Natural killer cell (primary cell): ENCODE measurements at regions not wholly inside any gene's neighbourhood (a gene's known extent, or its start where the extent isn't known, plus 50 kb on each side); places are given as distances from the start of the nearest gene placed in this dataset.

Experiments
- ATAC-seq, 3 donors: fragments of 150-1000 bp in 2 of 3; fragments of 200-7000 bp in 1 of 3; cut with Tn5 transposase; 1 replicate in 1 of 3; 2 replicates in 2 of 3; pipeline ENCODE4 v1.10.0; 2021; ENCODE audit warnings: mild to moderate bottlenecking in 2 of 3, moderate library complexity in 2 of 3
- DNase-seq, 2 donors: peaks; one replicate each; pipeline versions ENCODE4 v3.0.0 to v3.0.0-alpha.2; 2013 to 2021; ENCODE audit warnings: mixed read lengths in 1 of 2
- H3K27ac ChIP-seq: one replicate; pipeline ENCODE4 v1.5.1; 2013; ENCODE audit warnings: mild to moderate bottlenecking, low read length
- H3K27me3 ChIP-seq: one replicate; pipeline ENCODE4 v1.6.1; 2013; ENCODE audit warnings: low read length; ENCODE audit not compliant: control insufficient read depth, insufficient read depth
- H3K36me3 ChIP-seq: one replicate; pipeline ENCODE4 v1.6.1; 2013; ENCODE audit warnings: low read length; ENCODE audit not compliant: control insufficient read depth, insufficient read depth
- H3K4me1 ChIP-seq: one replicate; pipeline ENCODE4 v1.6.1; 2013; ENCODE audit warnings: low read length; ENCODE audit not compliant: control insufficient read depth, insufficient read depth
- H3K4me3 ChIP-seq: one replicate; pipeline ENCODE4 v1.5.1; 2013; ENCODE audit warnings: low read length
- H3K9me3 ChIP-seq: one replicate; pipeline ENCODE4 v1.6.1; 2013; ENCODE audit warnings: low read length; ENCODE audit not compliant: control insufficient read depth, insufficient read depth
- H3K27ac Mint-ChIP-seq, 2 donors: one replicate each; pipeline ENCODE4 v1.8.0; 2022; ENCODE audit warnings: mild to moderate bottlenecking in 2 of 2, mixed read lengths in 2 of 2, moderate library complexity in 1 of 2
- H3K27me3 Mint-ChIP-seq, 2 donors: one replicate each; pipeline ENCODE4 v1.8.0; 2022; ENCODE audit warnings: low read depth in 2 of 2, mixed read lengths in 2 of 2
- H3K36me3 Mint-ChIP-seq: one replicate; pipeline ENCODE4 v1.8.0; 2022; ENCODE audit warnings: mixed read lengths
- H3K4me1 Mint-ChIP-seq, 2 donors: one replicate each; pipeline ENCODE4 v1.8.0; 2022; ENCODE audit warnings: mixed read lengths in 2 of 2
- H3K4me3 Mint-ChIP-seq: one replicate; pipeline ENCODE4 v1.8.0; 2022; ENCODE audit warnings: mild to moderate bottlenecking, moderate library complexity, mixed read lengths
- H3K9me3 Mint-ChIP-seq, 2 donors: one replicate each; pipeline ENCODE4 v1.8.0; 2022; ENCODE audit warnings: mixed read lengths in 2 of 2
- WGBS: methylation state at CpG from one replicate; pipeline ENCODE4 v1.1.7; 2013; ENCODE audit warnings: missing lambda C conversion rate; ENCODE audit not compliant: insufficient coverage; 5-methylcytosine and 5-hydroxymethylcytosine counted together
- intact Hi-C: fragments of 100-400 bp; cut with micrococcal nuclease; formaldehyde crosslinking; loops from one replicate; pipeline ENCODE4 v1.14.2; 2022
- TF ChIP-seq, protein P1 (sequence below): fragments of 200-600 bp; IDR thresholded peaks from one replicate; pipeline ENCODE4 v1.8.0; 2022; ENCODE audit warnings: antibody characterized with exemption

DNA sequence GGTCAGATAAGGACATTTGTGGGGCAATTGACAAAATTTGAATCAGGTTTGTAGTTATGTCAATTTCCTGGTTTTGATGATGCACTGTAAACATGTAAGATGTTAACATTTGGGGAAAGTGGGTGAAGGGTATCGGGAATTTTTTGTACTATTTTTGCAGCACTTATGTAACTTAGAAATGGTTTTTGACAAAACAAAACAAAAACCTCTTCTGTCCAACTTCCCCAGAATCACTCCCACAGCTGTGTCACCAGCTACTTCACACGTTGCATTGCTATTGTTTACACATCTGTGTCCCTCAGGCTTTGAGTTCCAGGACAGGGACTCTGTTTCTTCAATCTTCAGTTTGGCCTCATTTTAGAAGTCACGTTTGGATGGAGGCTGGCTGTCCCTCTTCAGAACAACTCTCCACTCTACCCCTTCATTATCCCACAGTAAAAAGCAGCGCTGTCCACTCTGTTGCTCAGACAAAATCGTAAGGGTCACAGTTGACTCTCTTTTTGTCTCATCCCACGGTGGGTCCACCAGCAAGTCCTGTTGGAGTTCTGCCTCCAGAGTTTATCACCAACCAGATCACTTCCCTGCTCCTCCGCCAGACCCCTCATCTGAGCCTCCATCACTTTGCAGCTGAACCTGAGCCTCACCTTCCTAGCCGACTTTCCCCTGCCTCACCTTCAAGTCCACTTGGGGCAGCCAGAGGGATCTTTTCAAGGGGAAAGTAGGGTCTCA, 63.2 kb downstream of the NENF start:
- Histone ChIP-seq H3K36me3 (no peaks in the 10 kb centered on the region), H3K27me3 (no peaks in the 10 kb centered on the region), H3K4me3 (no peak overlapping the region), H3K4me1 (no peaks in the 10 kb centered on the region), H3K9me3 (no peaks in the 10 kb centered on the region), H3K27ac (no peak overlapping the region)
- H3K36me3 Mint-ChIP-seq, result no peaks in the 10 kb centered on the region
- H3K4me3 Mint-ChIP-seq, result no peak overlapping the region
- H3K9me3 Mint-ChIP-seq, result no peaks in the 10 kb centered on the region
- no peaks in the 10 kb centered on the region for H3K4me1 Mint-ChIP-seq
- TF ChIP-seq, protein P1, sequence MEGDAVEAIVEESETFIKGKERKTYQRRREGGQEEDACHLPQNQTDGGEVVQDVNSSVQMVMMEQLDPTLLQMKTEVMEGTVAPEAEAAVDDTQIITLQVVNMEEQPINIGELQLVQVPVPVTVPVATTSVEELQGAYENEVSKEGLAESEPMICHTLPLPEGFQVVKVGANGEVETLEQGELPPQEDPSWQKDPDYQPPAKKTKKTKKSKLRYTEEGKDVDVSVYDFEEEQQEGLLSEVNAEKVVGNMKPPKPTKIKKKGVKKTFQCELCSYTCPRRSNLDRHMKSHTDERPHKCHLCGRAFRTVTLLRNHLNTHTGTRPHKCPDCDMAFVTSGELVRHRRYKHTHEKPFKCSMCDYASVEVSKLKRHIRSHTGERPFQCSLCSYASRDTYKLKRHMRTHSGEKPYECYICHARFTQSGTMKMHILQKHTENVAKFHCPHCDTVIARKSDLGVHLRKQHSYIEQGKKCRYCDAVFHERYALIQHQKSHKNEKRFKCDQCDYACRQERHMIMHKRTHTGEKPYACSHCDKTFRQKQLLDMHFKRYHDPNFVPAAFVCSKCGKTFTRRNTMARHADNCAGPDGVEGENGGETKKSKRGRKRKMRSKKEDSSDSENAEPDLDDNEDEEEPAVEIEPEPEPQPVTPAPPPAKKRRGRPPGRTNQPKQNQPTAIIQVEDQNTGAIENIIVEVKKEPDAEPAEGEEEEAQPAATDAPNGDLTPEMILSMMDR, result no peak
- 81% methylated on average over 7 of the region's 8 CpGs for WGBS
- DNase-seq (no peak), ATAC-seq (no peak)
- no peak overlapping the region for H3K27ac Mint-ChIP-seq
- intact Hi-C loops, result no loop called here
- H3K27me3 Mint-ChIP-seq, result peaks cover 28 to 30% of the 10 kb centered on the region in 2 donors

DNA sequence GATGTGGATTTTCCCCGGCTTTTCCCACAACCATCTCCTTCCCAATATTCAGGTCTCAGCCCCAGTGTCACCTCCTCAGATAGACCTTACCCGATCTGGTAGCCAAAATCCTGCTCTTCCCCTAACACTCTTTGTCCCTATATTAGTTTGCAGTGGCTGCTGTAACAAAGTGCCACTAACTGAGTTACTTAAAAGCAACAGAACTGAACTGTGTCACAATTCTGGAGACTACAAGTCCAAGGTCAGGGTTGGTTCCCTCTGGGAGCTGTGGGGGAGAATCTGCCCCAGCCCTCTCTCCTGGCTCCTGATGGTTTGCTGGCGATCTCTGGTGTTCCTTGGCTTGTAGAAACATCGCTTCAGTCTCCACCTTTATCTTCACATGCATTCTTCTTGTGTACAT, 64.0 kb downstream of the NENF start:
- H3K4me3 Mint-ChIP-seq, result no peak overlapping the region

DNA sequence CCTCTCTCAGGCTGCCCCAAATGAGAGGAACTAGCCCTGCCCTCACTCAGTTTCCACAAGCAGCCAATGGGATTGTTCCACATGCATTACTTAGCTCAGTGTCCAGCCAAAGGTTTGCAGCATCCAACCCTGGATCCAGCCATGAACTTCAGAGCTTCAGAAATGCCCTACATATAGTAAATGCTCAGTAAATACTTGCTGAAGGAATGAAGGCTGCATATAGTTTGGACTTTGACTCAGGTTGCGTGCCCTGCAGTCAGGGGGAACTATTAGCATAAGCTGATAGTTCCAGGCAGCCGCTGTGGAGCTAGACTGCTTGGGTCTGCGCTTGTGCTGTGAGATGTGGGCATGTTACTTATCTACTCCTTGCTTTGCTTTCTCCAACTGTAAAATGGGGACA, 64.8 kb downstream of the NENF start:
- H3K27me3 Mint-ChIP-seq, result peaks cover 14 to 21% of the 10 kb centered on the region in 2 donors
- Histone ChIP-seq H3K4me3 (no peak overlapping the region), H3K4me1 (no peaks in the 10 kb centered on the region), H3K27me3 (no peaks in the 10 kb centered on the region), H3K27ac (no peak overlapping the region), H3K9me3 (no peaks in the 10 kb centered on the region), H3K36me3 (no peaks in the 10 kb centered on the region)
- 93% methylated on average over 3 of the region's 3 CpGs for WGBS
- ATAC-seq, result no peak
- DNase-seq, result no peak
- H3K9me3 Mint-ChIP-seq, result peaks cover 0 to 3% of the 10 kb centered on the region in 2 donors
- H3K36me3 Mint-ChIP-seq, result no peaks in the 10 kb centered on the region
- H3K4me3 Mint-ChIP-seq, result no peak overlapping the region
- no peaks in the 10 kb centered on the region for H3K4me1 Mint-ChIP-seq
- no peak overlapping the region for H3K27ac Mint-ChIP-seq
- intact Hi-C loops, result no loop called here
- TF ChIP-seq, protein P1, result no peak

More for the DNA sequence above, 64.0 kb downstream of the NENF start:
- Histone ChIP-seq H3K4me1 (no peaks in the 10 kb centered on the region), H3K4me3 (no peak overlapping the region), H3K9me3 (no peaks in the 10 kb centered on the region), H3K27me3 (no peaks in the 10 kb centered on the region), H3K36me3 (no peaks in the 10 kb centered on the region), H3K27ac (no peak overlapping the region)
- 99% methylated on average over 4 of the region's 4 CpGs for WGBS
- H3K4me1 Mint-ChIP-seq, result no peaks in the 10 kb centered on the region
- peaks cover 0 to 3% of the 10 kb centered on the region in 2 donors for H3K9me3 Mint-ChIP-seq
- peaks cover 21 to 26% of the 10 kb centered on the region in 2 donors for H3K27me3 Mint-ChIP-seq
- no peak for DNase-seq
- intact Hi-C loops, result no loop called here
- no peaks in the 10 kb centered on the region for H3K36me3 Mint-ChIP-seq
- no peak overlapping the region for H3K27ac Mint-ChIP-seq
- TF ChIP-seq, protein P1, result no peak
- no peak for ATAC-seq
